GM19239 (cell line): ENCODE measurements at regions not wholly inside any gene's neighbourhood (a gene's known extent, or its start where the extent isn't known, plus 50 kb on each side); places are given as distances from the start of the nearest gene placed in this dataset.
A peak's percentile ranks its signal among the peaks of the same experiment; 100 is the strongest.
"Not testable (repeated sequence)": the region's sequence is repeated elsewhere in the genome, so short reads cannot be mapped to it uniquely, and the experiment has no call there.

ENCODE experiments used
- DNase-seq: peaks from one replicate; pipeline ENCODE4 v3.0.0; 2011; ENCODE audit warnings: low spot score; ENCODE audit not compliant: insufficient read length
- FAIRE-seq: peaks from 2 replicates; lab custom pipeline; 2011; peaks lifted over from hg19 to GRCh38; lab: Jason Lieb, UNC

DNA sequence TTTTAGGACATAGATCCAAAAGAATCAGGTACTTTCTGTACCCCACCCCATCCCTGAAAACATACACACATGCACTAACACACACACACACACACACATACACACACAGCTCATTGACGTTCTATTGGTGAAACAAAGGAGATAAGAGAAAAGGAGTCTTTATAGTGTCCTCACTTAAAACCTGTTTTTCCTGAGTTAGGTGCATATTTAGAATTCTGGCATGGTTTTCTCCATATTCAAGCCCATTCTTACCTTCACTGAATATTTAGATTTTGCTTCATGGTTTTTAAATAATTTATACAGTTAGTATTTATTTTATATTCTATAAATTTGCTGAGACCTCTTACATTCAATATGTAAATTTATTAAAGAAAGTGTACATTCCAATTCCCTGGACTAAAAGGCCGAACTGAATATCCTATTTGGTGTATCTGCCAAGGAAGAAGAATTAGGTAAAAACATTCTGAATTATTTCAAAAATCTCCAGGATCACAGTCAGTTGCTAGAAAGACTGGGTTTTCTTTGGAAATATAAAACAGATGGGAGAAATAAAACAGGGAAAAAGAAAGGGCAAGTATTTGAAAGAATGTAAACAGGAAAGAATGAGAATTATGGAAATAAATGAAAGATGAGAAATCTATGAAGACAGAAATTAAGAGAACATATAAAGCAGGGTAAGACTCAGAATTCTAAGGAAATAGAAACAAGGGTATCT, 556.2 kb downstream of the KCTD12 start:
- DNase-seq, result no peak
- no peak for FAIRE-seq

DNA sequence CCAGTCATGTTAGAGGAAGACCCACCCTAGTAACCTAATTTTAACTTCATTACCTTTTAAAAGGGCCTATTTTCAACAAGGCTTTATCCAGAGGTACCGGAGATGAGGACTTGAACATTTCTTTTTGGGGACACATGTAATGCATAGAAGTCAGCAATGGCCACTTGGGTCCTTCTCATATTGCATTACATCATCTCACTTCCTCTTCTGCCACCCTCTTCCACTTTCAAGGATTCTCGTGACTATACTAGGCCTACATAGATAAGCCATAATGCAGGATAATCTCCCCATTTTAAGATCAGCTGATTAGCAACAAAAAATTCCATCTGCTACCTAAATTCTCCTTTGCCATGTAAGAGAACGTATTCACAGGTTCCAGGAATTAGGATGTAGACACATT, 557.2 kb downstream of the KCTD12 start:
- FAIRE-seq (no peak), DNase-seq (no peak)

DNA sequence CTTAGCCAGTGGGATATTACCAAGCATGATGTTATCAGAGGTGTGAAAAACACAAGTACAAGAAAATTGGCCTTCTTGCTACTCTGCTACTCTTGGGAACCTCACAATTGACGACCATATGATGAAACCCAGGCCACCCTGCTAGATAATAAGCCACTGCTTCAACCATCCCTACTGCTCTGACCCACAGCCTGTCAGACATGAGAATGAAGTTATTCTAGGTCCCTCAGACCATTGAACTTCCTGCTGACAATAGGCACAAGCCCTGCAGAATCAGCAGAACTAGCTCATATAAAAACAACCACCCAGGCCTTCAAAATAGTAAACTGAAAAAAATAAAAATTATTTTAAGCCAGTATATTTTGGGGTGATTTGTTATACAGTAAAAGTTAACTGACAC, 559.9 kb downstream of the KCTD12 start:
- FAIRE-seq (no peak), DNase-seq (no peak)

DNA sequence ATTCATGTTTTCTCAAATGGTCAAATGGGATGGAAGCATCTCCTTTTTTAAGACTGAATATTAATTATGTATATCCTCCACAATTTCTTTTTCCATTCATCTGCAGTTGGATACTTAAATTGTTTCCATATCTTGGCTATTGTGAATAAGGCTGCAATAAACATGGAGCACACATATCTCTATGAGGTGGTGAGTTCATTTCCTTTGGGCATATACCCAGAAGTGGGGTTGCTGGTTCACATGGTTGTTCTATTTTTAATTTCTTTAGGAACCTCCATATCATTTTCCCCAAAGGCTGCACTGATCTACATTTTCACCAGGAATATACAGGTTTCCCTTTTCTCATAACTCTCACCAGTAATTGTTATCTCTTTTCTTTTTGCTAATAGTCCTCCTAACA, 566.3 kb downstream of the KCTD12 start:
- no peak for FAIRE-seq
- no peak for DNase-seq

DNA sequence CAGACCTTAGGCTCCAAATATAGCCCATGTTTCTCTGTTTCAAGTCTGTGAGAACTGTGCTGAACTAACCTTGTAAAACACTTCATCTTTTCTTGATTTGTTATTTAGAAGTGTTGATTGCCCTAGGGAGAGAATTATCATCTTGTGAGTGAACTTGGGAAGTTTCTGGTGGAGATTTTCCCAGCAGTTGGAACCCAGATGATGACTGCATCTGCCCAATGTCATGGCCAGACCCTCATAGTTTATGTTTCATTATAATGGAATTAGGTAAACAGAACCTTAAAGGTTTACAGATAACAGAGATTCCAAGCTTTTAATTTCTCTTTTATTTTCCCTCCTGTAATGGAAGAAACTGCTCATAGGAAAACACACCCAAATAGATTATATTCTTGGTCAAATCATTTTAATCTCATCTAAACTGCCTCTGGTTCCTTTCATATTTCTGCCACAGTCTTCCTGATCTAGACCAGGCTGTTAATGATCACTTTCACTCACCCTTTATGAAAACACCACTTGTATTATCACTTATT, 569.1 kb downstream of the KCTD12 start:
- FAIRE-seq (no peak), DNase-seq (no peak)

DNA sequence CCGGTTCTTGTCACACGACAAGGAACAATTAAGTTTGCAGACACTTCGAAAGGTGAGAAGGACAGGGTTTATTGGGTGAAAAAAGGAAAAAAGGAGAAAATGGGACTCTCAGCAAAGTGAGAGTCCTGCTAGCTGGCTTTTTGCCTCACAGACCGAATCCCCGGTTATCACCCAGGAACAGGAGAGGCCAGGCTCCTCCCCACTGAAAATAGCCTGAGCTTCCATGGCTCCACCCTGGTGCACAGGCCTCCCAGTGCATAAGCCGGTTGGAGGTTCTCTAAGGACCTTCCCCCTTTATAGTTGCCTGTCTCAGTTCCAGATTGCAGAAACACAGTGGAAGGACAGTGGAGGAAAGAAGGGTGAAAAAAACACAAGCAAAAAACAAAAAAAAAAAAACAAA, 571.7 kb downstream of the KCTD12 start:
- DNase-seq (no peak), FAIRE-seq (no peak)

DNA sequence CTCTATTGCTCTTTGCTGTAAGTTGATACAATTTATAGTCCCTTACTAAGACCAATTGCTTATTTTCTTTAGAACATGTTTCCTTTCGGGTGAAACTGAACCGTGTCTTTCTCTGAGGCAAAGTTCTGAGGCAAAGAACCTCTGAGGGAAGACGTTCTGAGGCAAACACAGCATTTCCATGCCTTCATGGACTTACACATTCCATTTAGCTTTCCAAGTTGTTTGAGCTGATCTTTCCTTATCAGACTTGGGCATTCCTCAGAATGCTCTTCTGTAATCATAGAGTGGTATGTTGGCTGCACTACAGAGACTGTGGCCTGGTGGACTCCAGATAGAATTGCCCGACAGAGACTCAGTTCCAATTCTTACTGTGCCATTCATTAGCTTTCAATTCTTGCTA, 579.1 kb downstream of the KCTD12 start:
- DNase-seq (no peak), FAIRE-seq (no peak)

DNA sequence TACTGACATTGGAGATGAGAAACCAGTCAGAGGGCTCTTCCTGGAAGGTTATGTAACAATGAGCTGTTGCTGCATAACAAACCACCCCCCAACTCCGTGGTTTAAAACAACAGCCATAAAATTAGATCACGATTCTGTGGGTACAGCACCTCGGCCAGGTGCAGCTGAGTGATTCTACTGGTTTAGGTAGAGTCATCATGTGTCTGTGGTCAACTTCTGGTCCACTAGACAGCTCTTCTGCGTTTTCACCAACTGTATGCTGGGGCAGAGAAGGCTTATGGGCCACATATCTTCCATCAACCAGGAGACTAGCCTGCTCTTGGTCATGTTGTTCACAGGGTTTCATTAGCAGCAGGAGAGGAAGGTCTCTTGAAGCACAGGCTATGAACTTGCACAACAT, 585.5 kb downstream of the KCTD12 start:
- FAIRE-seq (no peak), DNase-seq (no peak)

DNA sequence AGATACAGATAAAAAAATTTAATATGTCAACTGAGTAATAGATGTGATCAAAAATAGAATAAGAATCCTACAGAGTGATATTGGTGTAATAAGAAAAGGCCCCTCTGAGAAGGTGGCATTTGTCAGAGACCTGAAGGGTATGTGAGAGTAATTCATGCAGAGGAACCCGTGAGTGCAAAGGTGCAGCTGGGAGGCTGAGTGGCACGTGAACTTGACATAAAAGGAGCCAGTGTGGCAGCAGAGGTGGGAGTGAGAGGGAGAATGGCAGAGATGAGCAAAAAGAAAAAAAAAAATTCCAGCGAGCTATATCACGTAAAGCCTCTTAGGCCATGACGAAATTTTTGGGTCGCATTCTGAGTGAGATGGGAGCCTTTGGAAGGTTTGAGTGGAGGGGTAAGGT, 588.9 kb downstream of the KCTD12 start:
- no peak for DNase-seq
- no peak for FAIRE-seq

DNA sequence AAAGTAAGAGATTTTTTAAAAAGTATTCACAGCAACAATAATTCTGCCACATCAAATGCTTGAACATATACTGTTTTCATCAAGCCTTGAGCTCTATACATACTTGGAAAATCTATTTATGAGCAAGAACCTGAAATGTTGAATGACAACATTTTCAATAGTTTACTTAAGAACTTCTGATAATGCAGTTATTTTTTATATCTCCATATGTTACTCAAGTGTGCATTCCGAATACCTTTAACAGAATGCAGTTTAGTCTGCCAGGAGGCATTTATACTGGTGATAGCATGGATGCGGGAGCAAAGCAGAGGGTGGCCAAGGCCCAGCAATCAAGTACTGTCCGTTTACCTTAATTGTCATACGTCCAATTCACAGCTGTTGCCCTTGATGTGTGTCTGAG, 589.5 kb downstream of the KCTD12 start:
- FAIRE-seq (no peak), DNase-seq (no peak)

DNA sequence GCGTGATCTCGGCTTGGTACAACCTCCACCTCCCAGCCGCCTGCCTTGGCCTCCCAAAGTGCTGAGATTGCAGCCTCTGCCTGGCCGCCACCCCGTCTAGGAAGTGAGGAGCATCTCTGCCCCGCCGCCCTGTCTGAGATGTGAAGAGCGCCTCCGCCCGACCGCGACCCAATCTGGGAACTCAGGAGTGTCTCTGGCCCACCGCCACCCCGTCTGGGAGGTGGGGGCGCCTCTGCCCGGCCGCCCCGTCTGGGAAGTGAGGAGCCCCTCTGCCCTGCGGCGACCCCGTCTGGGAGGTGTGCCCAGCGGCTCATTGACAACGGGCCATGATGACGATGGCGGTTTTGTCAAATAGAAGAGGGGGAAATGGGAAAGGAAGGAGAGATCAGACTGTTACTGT, 591.2 kb downstream of the KCTD12 start:
- not testable (repeated sequence) for FAIRE-seq, DNase-seq

DNA sequence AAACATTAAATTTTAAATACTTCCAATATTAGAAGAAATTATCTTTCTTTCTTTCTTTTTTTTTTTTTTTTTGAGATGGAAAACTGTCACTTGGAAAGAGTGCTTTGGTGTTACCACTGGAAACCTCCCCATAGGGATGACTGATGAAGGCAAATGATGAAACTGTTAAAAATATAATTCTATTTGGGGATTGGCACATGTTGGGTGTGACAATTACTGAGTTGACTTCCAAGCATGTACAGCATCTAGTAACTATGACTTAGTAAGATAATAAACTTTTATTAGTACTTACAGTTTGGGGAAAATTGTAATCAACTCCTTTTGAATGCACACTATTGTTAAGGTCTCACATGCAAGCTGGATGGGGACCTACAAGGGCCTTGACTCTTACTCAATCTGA, 592.5 kb downstream of the KCTD12 start:
- FAIRE-seq, result no peak
- no peak for DNase-seq

DNA sequence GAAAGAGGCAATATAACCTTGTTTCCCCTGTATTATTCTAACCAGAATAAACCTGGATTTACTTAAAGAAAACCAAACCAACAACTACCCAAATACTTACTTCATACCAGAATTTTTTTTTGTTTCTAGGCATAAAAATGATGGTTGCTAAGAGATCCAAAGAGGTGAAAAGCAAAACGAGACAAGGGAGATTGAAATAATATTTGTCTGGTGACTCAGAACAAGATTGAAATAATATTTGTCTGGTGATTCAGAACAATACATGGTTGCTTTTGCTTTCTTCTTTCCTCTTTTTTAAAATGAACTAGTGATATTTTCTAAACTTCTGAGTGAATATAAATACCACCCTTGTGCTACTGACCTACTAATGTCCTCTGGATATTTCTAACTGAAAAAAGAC, 592.9 kb downstream of the KCTD12 start:
- DNase-seq (no peak), FAIRE-seq (no peak)

DNA sequence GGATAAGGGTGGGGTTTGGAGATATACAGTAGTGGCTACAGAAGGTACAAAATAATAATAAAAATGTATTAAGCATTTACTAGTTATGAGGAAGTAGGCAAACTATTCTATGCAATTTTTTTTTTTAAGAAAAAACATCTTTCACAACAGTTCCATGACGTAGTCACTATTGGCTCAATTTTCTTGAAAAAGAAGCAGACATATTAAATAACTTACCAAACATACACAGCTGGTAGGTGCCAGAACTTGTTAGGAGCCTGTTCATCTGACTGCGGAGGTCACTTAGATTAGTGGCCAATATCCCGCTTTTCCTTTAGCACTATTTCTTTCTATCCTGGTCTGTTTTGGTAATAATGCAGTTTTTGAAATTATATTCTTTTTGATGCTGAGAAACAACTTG, 593.5 kb downstream of the KCTD12 start:
- DNase-seq (no peak), FAIRE-seq (no peak)

DNA sequence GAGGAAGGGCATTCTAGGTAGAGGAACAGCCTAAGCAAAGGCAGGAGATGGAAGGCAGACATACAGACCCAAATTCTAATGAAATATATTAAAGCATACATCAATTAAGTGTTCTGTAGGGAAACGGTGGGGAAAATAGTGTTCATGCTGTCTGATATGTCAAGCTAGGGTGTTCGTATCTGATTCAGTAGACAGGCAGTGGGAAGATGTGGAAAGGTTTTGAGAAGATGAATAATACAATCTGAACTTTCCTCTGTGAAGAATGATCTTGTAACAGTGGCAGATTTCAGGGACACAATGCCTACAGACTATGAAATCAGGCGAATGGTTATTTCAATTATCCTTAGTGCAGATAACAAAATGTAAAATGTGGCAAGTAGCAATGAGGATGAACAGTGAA, 594.2 kb downstream of the KCTD12 start:
- FAIRE-seq, result no peak

DNA sequence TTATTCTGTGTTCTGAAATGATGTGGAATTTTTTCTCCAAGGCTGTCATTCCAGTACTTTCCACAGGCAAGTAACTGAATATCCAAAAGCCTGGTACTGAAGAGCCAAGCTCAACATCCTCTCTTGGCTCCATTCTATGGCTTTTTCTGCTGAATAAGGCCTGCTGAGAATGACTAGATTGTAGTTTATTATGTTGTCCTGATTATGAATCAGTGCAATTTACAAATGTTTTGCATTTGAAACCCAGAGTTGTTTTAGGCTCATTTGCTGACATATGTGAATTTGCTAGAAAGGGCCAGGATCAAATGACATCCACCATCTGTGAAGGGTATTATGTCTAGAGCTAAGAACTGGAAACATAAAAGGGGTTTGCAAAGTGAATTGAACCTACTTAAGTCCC, 596.6 kb downstream of the KCTD12 start:
- FAIRE-seq, result no peak
- no peak for DNase-seq

More for the DNA sequence above, 594.2 kb downstream of the KCTD12 start:
- DNase-seq, result no peak

DNA sequence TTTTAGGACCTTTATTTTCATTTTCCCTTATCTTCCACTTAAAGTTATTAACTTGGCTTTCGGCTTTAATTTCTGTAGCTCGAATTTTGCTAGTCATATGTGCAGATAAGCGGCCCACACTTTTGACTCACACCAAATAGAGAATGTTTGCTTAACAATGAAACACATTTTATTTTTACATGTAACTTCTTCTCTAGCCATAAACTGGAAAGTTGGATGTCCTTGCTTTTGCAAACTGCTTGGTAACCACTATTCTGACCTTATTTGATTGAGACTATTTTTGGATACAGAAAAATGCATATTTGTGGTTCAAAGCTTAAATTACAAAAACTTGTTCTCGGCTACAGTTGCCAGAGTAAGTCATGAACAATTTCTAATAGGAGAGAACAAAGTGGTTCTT, 600.0 kb downstream of the KCTD12 start:
- no peak for DNase-seq
- no peak for FAIRE-seq

DNA sequence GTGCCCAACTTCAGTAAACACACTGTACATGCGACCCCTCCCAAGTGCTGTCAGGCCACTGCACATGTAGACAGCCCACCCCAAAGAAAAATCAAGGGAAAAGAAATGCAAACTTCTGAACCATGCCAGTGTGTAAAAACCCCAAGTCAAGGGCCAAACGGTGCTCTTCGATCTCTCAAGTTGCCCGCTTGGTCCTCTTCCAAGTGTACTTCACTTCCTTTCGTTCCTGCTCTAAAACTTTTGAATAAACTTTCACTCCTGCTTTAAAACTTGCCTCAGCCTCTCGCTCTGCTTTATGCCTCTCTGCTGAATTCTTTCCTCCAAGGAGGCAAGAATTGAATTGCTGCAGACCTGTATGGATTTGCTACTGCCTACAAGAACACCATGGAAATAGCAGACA, 600.7 kb downstream of the KCTD12 start:
- no peak for FAIRE-seq

DNA sequence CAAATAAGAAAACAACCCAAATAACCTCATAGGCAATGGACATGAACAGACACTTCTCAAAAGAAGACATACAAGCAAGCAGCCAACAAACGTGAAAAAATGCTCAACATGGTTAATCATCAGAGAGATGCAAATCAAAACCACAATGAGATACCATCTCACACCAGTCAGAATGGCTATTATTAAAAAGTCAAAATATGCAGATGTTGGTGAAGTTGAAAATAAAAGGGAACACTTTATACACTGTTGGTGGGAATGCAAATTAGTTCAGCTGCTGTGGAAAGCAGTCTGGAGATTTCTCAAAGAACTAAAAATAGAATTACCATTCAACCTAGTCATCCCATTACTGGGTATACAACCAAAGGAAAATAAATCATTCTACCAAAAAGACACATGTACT, 606.4 kb downstream of the KCTD12 start:
- not testable (repeated sequence) for FAIRE-seq, DNase-seq

More for the DNA sequence above, 600.7 kb downstream of the KCTD12 start:
- DNase-seq, result no peak

DNA sequence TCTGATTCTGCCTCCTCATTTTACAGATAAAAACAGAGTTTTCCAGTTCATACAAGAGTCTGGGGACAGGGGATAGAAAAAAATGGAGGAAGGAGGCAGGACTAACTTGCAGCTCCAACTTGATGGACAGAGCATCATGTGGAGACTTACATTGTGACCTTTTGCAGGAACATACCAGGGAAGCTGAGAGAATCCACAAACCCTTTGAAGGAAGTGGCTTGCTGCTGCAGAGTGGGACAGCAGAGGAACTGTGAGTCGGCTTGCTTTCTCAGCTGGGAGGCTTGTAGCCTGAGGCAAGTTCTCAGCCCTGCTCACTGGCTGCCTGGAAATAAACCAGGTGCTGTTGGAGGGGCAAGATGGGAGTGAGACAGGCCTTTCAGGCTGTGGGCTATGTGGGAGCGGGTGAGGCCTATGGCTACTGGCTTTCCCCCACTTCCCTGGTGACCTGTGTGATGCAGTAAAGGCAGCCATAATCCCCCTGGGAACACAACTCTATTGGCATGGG, 614.4 kb downstream of the KCTD12 start:
- DNase-seq (no peak), FAIRE-seq (peak; percentile 33)

DNA sequence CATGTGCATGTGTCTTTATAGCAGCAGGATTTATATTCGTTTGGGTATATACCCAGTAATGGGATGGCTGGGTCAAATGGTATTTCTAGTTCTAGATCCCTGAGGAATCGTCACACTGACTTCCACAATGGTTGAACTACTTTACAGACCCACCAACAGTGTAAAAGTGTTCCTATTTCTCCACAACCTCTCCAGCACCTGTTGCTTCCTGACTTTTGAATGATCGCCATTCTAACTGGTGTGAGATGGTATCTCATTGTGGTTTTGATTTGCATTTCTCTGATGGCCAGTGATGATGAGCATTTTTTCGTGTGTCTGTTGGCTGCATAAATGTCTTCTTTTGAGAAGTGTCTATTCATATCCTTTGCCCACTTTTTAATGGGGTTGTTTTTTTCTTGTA, 617.9 kb downstream of the KCTD12 start:
- FAIRE-seq, DNase-seq: not testable (repeated sequence)

DNA sequence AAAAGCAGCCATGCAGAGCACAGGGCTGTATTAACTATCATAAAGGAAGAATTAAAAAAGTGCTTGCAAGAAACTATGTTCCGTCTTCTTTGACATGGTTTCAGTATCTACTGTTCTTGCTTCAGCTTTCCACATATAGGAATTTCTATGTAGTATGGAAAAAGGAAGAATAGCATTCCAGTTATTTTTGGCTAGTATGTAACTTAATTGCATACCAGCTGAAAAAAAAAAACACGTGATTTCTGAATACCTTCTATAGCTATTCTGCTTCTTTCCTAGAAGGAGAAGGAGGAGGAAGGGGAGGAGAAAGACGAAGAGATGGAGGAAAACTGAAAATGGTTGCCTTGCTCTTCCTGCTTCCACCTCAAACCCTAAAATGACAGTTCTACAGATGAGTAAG, 619.0 kb downstream of the KCTD12 start:
- FAIRE-seq (no peak), DNase-seq (no peak)
